Nephron (organoid): ENCODE measurements at regions not wholly inside any gene's neighbourhood (a gene's known extent, or its start where the extent isn't known, plus 50 kb on each side); places are given as distances from the start of the nearest gene placed in this dataset.
A peak's percentile ranks its signal among the peaks of the same experiment; 100 is the strongest.

ENCODE experiments used
- H3K27ac Mint-ChIP-seq, 3 experiments: 2 replicates each; pipeline ENCODE4 v1.8.0; 2020; ENCODE audit warnings: mixed read lengths in 3 of 3, mild to moderate bottlenecking in 2 of 3, moderate library complexity in 1 of 3
- H3K27me3 Mint-ChIP-seq: 2 replicates; pipeline ENCODE4 v1.8.0; 2021; ENCODE audit warnings: low read depth, mild to moderate bottlenecking, moderate library complexity, mixed read lengths
- H3K36me3 Mint-ChIP-seq: 2 replicates; pipeline ENCODE4 v1.8.0; 2020; ENCODE audit warnings: low read depth, mixed read lengths
- H3K4me1 Mint-ChIP-seq: 2 replicates; pipeline ENCODE4 v1.8.0; 2020; ENCODE audit warnings: mixed read lengths
- H3K4me3 Mint-ChIP-seq, 3 experiments: 2 replicates each; pipeline ENCODE4 v1.8.0; 2020; ENCODE audit warnings: mild to moderate bottlenecking in 3 of 3, mixed read lengths in 3 of 3, moderate library complexity in 2 of 3
- H3K9me3 Mint-ChIP-seq: 2 replicates; pipeline ENCODE4 v1.8.0; 2020; ENCODE audit warnings: mixed read lengths
- TF ChIP-seq, protein P1 (sequence below), 3 experiments: fragments of 200-600 bp; sonication (generic); IDR thresholded peaks; one replicate each; pipeline ENCODE4 v1.5.0; 2021; ENCODE audit warnings: antibody characterized with exemption in 3 of 3; ENCODE audit not compliant: unreplicated experiment in 3 of 3

DNA sequence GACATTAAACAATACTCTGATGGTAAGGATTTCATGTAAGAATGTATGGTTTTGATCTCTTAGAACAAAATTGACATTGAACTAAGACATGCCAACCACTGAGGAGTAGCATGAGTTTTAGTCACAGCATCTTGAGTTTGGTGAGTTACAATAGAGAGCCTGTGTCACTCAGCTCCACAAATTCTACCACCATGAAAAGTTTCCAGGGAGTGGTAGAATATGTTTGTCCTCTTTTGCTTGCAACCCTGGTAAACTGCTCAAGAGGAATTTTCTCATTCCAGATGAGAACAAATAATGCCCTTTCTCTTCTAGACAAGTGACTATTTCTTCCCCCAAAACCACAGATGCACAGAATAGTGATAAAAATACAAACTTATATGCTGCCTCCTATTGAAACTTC, 502.0 kb upstream of the VRK2 start:
- no peaks in the 10 kb centered on the region for H3K4me1 Mint-ChIP-seq
- no peak overlapping the region for H3K27ac Mint-ChIP-seq
- H3K4me3 Mint-ChIP-seq: no peak overlapping the region
- H3K9me3 Mint-ChIP-seq: no peaks in the 10 kb centered on the region
- TF ChIP-seq, protein P1, sequence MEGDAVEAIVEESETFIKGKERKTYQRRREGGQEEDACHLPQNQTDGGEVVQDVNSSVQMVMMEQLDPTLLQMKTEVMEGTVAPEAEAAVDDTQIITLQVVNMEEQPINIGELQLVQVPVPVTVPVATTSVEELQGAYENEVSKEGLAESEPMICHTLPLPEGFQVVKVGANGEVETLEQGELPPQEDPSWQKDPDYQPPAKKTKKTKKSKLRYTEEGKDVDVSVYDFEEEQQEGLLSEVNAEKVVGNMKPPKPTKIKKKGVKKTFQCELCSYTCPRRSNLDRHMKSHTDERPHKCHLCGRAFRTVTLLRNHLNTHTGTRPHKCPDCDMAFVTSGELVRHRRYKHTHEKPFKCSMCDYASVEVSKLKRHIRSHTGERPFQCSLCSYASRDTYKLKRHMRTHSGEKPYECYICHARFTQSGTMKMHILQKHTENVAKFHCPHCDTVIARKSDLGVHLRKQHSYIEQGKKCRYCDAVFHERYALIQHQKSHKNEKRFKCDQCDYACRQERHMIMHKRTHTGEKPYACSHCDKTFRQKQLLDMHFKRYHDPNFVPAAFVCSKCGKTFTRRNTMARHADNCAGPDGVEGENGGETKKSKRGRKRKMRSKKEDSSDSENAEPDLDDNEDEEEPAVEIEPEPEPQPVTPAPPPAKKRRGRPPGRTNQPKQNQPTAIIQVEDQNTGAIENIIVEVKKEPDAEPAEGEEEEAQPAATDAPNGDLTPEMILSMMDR (IDR thresholded peaks at IDR 0.05; ENCODE audit: unreplicated experiment in 3 of 3): no peak
- no peaks in the 10 kb centered on the region for H3K27me3 Mint-ChIP-seq
- H3K36me3 Mint-ChIP-seq: no peaks in the 10 kb centered on the region

DNA sequence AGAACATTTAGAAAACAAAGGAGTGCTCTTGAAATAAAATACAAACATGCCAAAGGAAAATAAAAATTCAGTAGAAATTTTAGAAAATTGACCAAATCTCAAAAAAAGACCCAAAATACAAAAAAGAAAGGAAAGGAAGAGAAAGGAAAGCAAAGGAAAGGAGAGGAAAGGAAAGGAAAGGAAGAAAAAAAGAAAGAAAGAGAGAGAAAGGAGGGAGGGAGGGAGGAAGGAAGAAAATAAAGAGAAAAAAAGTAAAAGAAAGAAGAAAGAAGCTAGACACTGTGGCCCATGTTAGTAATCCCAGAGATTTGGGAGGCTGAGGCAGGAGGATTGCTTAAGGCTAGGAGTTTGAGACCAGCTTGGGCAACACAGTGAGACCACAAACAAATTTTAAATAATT, 500.1 kb upstream of the VRK2 start:
- Mint-ChIP-seq H3K27me3 (no peaks in the 10 kb centered on the region), H3K9me3 (peaks cover 4% of the 10 kb centered on the region), H3K27ac (no peak overlapping the region), H3K36me3 (no peaks in the 10 kb centered on the region), H3K4me3 (no peak overlapping the region), H3K4me1 (no peaks in the 10 kb centered on the region)
- TF ChIP-seq, protein P1 (IDR thresholded peaks at IDR 0.05; ENCODE audit: unreplicated experiment in 3 of 3): no peak

DNA sequence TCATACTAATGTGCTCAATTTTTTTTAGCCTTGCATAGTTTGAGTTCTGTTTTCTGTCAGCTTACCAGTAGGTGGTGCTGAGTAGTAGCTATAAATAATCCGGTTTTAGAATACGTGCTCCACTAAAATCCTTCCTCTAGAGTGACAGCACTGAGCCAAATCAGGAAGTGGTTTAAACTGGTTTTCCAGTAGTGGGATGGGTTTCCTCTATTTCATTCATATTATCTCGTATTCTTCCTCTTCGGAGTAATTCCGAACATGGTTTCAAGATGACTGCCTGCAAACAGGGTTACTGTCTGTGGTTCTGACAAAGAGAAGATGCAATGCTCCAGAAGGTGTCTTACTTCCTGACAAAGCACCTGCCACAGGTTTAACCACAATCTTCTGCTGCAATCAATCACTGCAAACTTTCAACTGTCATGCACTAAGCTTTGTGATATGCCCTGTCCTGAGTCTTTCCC, 496.9 kb upstream of the VRK2 start:
- TF ChIP-seq, protein P1 (IDR thresholded peaks at IDR 0.05; ENCODE audit: unreplicated experiment in 3 of 3): peak in 2 of 3 experiments; percentile 7 to 26
- Mint-ChIP-seq H3K36me3 (no peaks in the 10 kb centered on the region), H3K9me3 (peaks cover 4% of the 10 kb centered on the region), H3K4me3 (no peak overlapping the region), H3K27ac (no peak overlapping the region), H3K4me1 (no peaks in the 10 kb centered on the region), H3K27me3 (no peaks in the 10 kb centered on the region)

DNA sequence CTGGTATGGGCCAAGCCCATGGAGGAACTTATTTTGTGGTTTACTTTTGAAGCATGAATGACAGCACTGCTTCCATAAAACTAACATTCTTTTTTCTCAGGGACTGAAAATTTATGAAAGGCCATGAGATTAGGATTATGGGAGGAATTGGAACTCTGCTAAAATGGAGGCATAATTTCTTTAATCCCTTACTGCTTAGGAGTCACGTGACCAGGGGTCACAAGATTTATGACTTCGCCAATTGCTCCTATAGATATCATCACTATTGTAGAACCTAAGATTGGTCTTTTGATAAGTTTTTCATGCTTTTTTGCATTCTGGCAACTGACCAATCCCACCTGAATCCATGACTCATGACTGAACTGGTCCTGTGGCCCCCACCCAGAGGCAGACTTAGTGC, 495.7 kb upstream of the VRK2 start:
- no peak overlapping the region for H3K27ac Mint-ChIP-seq
- H3K4me3 Mint-ChIP-seq: no peak overlapping the region
- H3K9me3 Mint-ChIP-seq: peaks cover 4% of the 10 kb centered on the region
- TF ChIP-seq, protein P1 (IDR thresholded peaks at IDR 0.05; ENCODE audit: unreplicated experiment in 3 of 3): no peak
- no peaks in the 10 kb centered on the region for H3K4me1 Mint-ChIP-seq
- H3K27me3 Mint-ChIP-seq: no peaks in the 10 kb centered on the region
- H3K36me3 Mint-ChIP-seq: no peaks in the 10 kb centered on the region

DNA sequence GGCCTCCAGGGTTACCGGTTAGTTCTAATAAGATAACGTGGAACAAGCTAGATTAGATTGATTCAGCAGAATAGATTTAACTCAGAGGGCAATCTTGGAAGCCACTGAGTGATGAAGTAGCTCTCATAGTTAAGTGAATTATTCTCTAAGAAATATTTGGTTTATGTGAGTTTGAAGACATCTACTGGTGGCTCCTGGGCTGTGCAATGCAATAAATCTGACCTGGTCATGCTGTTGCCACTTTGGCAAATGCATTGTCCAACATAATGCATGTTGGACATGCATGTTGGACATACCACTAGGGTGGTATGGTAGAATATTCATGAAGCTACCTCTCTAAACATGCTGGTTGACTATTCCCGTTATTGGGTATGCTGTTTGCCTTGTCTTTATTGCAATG, 493.7 kb upstream of the VRK2 start:
- TF ChIP-seq, protein P1 (IDR thresholded peaks at IDR 0.05; ENCODE audit: unreplicated experiment in 3 of 3): no peak
- no peaks in the 10 kb centered on the region for H3K27me3 Mint-ChIP-seq
- H3K4me1 Mint-ChIP-seq: no peaks in the 10 kb centered on the region
- H3K36me3 Mint-ChIP-seq: no peaks in the 10 kb centered on the region
- H3K27ac Mint-ChIP-seq: no peak overlapping the region
- H3K4me3 Mint-ChIP-seq: no peak overlapping the region
- peaks cover 4% of the 10 kb centered on the region for H3K9me3 Mint-ChIP-seq

DNA sequence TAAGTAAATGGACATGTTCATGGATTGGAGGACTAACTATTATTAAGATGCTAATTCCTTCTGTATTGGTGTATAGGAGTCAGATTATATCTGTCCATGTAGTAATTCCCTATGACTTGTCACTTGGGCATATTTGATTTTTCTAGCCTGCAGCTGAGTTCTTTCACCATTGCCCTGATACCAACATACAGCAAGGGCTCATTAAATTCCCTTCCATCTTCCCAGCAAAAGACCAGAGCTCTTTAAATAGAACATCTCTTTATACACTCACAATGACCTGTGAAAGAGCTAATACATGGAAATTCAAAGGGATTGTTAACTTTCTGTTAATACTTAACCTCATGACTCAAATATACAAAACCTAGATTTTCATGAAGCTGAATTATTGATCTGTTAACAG, 492.3 kb upstream of the VRK2 start:
- H3K9me3 Mint-ChIP-seq: peaks cover 4% of the 10 kb centered on the region
- H3K4me3 Mint-ChIP-seq: no peak overlapping the region
- H3K27ac Mint-ChIP-seq: no peak overlapping the region
- no peaks in the 10 kb centered on the region for H3K36me3 Mint-ChIP-seq
- TF ChIP-seq, protein P1 (IDR thresholded peaks at IDR 0.05; ENCODE audit: unreplicated experiment in 3 of 3): no peak
- no peaks in the 10 kb centered on the region for H3K27me3 Mint-ChIP-seq
- no peaks in the 10 kb centered on the region for H3K4me1 Mint-ChIP-seq
